ENCODE measurements at regions not wholly inside any gene's neighbourhood (a gene's known extent, or its start where the extent isn't known, plus 50 kb on each side); places are given as distances from the start of the nearest gene placed in this dataset.

DNA sequence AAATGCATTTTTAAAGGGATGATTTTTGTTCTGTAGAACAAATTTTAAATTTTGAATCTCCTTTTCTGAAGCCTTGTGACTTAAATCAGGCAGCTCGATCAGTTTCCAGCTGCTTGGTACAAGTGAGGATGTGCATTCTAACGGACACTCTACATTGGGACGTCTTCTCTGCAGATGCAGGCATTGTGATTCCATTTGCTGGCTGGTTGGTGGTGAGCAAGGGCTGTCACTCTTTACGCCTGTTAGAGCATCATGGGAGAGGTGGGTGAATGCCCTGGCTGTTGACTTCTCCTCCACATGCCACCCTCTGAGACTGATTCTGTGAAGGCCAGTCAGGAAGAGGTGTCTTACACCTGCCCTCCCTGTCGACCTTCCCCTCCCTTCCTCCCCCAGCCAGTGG, 240.5 kb upstream of the RNF32 start:
- TF ChIP-seq, protein P1, sequence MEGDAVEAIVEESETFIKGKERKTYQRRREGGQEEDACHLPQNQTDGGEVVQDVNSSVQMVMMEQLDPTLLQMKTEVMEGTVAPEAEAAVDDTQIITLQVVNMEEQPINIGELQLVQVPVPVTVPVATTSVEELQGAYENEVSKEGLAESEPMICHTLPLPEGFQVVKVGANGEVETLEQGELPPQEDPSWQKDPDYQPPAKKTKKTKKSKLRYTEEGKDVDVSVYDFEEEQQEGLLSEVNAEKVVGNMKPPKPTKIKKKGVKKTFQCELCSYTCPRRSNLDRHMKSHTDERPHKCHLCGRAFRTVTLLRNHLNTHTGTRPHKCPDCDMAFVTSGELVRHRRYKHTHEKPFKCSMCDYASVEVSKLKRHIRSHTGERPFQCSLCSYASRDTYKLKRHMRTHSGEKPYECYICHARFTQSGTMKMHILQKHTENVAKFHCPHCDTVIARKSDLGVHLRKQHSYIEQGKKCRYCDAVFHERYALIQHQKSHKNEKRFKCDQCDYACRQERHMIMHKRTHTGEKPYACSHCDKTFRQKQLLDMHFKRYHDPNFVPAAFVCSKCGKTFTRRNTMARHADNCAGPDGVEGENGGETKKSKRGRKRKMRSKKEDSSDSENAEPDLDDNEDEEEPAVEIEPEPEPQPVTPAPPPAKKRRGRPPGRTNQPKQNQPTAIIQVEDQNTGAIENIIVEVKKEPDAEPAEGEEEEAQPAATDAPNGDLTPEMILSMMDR (IDR thresholded peaks at IDR 0.05) = no peak
- no peak for TF ChIP-seq POLR2A (IDR thresholded peaks at IDR 0.05)

Measured in suprapubic skin (tissue), 3 donors.